Muscle of back (tissue), 3 donors: ENCODE measurements at regions not wholly inside any gene's neighbourhood (a gene's known extent, or its start where the extent isn't known, plus 50 kb on each side); places are given as distances from the start of the nearest gene placed in this dataset.

ENCODE experiments used
- DNase-seq, 3 donors: peaks; one replicate each; pipeline versions ENCODE4 v3.0.0 to v3.0.0-alpha.2; 2013

DNA sequence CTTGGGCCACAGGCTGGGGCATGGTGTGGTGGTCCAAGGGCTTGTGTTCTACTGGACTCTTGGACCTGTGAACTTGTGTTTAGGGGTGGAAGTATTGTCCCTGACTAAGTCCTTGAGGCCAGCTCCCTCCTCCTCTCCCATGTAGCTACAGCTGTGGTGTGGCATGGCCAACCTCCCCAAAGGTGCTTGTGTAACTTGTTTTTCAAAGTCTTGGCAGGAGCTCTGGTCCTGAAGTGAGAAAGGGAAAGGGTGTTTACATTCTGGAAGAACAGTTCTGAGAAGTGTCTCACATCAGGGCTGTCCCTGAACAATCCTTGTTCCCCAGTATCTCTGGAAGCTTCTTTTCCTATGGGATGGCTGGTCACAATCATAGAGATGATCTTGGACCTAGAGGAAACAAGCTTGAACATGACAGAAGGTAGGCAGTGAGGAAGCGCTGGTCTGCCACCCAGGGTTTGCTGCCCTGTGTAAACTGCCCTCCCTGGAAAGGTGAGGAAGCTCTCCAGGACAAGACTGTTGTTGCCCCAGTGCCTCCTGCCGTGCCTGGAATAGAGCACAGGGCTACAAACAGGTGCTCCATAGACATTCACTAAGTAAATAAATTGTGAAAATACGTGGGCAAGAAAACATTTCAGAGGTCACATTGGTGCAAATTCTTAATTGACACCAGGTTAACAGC is 64.6 kb upstream of the KLF9 start:
- DNase-seq = no peak

DNA sequence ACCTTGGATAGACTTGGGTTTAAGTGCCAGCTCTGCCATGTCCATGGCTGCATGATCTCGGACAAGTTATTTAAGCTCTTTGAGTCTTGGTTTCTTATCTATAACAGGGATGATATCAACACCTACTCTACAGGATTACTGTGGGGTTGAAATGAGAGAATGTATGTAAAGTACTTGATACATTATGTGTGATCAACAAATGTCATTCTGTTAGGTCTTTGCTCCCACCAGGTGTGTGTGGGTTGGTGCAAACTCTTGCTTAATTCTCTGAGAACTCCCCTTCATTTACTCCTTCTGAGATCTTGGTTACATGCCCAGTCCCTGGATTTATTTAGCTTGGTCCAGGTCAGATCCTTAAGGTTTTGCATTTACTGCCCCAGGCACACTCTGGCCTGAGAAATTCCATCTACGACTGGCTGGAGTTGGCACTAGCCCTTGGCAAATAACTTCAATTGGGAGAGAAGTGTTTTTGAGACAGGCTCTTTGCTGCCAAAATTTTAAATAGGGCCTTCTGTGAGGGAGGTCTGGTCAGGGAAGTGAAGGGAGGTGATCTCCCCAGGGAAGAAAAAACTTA is 63.5 kb upstream of the KLF9 start:
- no peak for DNase-seq

DNA sequence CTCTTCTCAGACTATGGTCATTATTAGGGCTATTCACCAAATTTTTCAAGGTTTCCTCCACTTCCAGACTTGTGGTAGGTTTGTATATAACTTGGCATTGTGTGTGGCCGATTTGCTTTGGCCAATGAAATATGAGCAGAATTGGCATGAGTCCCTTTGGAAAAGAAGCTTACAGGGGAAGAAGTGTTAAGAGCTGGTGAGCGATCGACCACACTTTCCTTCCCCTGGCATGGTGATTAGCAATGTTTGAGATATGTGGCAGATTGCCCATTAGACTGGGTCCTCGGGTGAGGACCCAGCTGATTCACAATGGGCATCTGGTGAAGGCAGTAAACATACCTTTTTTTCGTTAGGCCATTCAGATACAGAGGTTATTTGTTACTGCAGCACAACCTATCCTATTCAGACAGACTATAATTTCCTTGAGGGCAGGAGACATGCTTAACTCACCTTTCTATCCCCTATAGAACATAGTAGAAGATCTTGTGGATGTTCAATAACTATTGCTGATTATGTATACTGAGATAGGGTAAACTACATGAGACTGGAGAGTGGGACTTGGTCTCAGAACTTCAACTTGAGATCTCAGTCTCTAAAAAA is 62.8 kb upstream of the KLF9 start:
- no peak for DNase-seq

DNA sequence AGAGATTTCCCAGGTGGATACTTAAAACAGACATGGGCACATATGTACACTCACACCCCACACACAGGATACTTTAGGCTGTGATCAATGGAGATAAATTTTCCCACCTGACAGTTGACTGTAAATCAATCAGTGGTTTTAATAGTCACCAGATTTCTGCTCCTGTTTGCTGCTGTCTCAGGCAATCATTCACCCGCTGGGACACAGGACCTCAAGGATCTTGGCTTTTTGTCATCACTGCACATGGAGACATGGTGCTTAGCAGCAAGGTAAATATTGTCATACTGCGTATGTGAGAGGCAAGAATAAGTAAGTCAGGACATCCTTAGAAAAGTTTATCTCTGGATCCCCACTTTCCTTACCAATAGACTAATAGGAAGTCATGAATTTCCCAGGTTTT is 60.8 kb upstream of the KLF9 start:
- DNase-seq = peak in 1 of 3 donors; percentile 52

DNA sequence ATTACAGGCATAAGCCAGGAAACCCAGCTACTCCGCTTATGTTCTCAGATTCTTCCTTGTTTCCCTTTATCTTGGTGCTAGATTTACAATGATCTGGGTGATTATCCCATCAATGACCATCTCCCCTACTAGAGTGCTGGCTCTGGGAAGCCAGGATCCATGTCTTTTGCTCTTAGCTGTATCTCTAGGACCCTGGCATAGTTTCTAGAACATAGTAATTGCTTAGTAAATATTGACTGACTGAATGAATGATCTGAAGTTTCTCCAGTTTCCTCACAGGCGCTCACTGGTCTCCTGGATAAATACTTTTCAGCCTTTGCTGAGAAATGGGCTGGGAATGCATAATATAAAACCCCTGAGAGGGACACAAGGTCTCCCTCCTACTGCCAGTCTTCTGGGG is 60.0 kb upstream of the KLF9 start:
- no peak for DNase-seq

DNA sequence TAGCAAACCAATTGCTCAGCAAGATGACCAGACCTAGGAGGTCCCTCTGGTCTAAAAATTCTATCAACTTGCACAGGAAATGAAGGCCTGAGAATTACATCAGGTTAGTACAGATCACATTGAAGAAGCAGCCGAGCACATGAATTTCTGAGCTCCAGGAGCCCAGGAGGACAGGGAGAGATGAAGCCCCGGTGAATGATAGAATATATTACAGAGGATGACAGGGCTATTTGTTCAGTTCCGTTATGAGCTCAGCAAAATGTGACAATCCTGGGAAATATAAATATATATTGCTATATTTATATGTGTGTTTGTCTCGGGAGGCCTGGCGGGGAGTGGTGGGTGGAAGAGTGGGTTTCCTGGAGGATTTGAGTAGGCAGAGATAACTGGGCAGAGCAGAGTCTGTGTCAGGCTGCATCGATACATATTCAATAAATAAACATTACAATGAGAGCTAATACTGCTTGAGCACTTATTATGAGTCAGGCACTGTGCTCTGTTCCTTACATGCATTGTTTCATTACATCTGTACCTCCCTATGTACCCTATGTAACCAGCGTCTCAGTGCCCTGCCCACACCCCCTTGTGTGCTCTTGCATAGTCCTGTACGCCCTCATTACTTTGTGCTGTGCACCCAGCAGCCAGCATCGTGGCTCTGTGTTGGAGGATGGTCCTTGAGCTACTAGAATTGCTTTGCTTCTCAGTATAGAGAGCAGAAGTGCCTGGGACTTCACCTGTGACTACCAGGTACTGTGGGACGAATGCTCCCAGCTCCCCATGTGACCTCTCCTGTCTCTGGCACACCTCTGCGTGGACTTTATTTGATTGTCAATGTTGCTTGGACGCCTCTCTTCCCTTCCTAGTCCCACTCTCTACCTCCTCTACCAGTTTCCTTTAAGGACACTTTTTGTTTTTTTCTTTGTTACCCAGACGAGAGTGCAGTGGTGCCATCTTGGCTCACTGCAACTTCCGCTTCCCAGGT is 58.1 kb upstream of the KLF9 start:
- DNase-seq = no peak

DNA sequence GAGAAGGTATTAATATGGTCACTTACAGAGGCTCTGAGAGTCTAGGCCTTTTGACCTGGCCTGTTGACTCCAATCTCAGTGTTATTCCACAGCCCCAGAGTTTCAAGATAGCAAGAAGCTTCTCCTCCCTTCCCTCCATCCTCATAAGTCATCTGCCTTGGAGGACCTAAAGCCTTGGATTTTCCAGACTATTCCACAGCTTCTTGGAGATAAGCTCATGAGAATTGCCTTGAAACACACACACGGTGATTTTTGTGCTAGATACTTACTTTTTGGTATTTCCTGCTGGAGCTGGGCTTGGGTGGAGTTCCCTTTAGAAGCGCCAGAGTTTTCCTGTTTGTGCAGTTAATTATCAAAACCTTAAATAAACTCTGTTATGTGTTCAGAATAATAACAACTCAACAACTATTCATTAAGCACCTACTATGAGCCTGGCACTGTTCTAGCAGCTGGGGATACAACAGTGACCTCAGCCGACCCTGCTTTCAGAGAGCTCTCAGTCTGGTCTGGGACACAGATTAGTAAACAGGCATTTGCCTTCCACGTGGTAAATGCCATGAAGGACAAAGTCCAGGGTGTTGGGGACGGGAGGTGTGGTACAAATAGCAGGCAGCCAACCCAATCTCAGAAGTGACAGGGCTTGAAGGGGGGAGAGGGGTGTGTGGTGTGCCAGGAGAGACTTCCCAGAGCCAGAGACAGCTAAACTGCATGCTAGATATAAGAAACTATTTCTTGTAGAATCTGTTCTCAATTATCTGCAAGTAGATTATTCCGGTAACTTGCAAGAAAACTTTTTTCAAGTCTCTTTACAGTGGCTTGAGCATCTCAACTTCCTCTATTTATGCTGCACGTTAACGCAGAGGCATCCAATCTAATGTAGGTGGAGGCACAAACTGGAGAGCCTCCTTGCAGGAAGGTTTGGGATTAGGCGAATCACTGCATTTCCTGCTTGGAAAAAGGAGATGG is 55.9 kb upstream of the KLF9 start:
- DNase-seq = no peak

DNA sequence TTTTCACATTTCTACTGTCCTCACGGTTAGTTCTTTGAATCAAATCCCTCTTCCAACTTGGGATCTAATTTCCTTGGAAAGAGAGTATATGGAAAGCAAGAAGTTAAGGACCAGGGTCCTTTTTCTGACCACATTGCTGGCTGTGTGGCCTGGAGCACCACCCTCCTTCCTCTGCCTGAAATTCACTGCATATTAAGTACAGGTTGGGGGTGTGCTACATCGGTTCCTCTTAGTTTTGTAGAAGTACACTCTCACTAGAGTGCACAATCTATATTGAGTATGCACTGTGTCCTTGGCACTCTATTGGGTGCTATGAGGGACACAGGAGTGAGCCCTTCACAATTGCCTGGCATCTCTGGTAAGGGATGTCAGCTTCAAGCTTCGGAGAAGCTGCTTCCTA is 53.8 kb upstream of the KLF9 start:
- DNase-seq = no peak

DNA sequence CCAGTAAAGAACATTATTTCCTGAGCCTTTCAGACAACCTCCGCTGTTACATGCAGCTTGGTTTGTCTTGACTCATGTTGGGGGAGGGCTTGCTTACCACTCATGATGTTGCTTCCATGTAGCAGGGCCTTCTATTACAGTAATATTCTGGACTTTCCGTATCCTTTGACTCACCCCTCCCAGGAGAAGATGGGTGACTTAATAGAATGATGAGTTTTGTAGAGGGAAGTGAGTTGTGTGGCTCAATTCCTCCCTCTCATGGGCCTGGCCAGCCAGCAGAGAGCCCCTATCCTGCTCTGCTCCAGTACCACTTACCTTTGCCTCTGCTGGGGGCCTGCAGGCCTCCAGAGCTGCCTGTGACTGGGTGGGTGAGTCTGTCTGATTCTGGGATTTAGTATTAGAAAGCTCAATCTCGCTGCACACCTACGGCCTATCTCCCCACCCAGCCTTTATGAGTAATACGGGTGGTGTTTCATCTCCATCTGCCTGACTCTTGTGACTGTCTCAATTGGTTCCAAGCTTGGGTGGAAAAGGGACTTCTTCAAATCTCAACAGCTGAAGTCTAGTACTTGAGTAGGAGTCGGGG is 52.6 kb upstream of the KLF9 start:
- peak in 1 of 3 donors; percentile 51 for DNase-seq

DNA sequence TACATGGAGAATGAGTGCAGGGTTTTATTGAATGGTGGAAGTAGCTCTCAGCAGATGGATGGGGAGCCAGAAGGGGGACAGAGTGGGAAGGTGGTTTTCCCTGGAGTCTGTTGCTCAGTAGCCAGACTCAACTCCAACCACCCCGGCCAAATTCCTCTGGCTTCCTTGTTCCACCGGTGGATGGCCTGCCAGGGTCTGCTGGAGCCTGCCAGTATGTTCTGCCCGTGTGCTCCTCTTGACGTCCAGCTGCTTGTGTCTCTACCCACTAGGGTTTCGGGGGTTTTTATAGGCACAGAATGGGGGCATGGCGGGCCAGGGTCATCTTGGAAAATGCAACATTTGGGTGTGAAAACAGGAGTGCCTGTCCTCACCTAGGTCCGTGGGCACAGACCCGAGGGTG is 51.4 kb upstream of the KLF9 start:
- DNase-seq = no peak

DNA sequence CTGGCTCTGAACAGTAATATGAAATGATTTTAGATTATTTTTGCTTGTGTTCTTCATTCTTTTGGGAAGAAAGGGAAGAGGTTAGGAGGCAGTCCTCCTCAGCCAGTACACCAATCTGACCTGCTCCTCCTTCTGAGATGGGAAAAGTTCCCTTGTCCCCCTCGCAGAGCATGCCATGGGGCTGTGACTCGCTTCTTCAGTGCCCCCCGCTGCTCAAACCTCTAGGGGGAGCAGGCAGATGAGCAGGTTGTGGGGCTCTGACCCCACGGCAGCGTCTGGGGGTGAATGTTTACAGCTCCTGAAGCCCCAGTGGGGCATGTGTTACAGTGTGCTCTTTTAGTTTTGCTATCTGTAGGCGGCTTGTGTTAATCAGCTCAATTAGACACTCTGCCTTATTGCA is 50.9 kb upstream of the KLF9 start:
- DNase-seq = no peak
